Limb (tissue), 2 donors: ENCODE measurements at regions not wholly inside any gene's neighbourhood (a gene's known extent, or its start where the extent isn't known, plus 50 kb on each side); places are given as distances from the start of the nearest gene placed in this dataset.

Experiments
- DNase-seq, 2 donors: peaks; one replicate each; pipeline ENCODE4 v3.0.0-alpha.2; 2016; ENCODE audit errors: extremely low spot score in 2 of 2

GRCh38 chr20:7392542-7393206, 547.6 kb downstream of the HAO1 start:
- no peak for DNase-seq

DNA sequence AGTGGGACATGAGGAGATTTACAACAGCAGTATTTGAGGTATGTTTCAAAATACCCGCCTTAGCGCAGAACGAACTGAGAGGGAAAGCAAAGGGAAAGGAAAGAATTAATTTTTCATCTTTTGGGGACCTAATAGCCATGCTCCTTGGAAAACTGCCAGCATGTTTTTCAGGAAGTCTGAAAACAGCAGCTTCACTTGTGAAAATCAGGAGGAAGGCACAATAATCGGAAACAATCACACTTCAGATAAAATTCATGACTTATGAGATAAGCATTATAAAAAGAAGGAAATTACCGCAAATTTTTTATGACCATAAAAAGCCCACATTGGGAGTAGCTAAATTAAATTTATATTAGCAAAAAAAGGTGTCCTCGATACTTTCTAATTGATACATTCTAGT, 541.1 kb downstream of the HAO1 start:
- no peak for DNase-seq

- DNase-seq, result no peak
Observed at GRCh38 chr20:7399575-7399974, 540.7 kb downstream of the HAO1 start.

- DNase-seq, result no peak
Observed at GRCh38 chr20:7406671-7407070, 533.6 kb downstream of the HAO1 start.

GRCh38 chr20:7410150-7410549, 530.1 kb downstream of the HAO1 start:
- no peak for DNase-seq

GRCh38 chr20:7411075-7411474, 529.2 kb downstream of the HAO1 start:
- no peak for DNase-seq

GRCh38 chr20:7415427-7415826, 524.8 kb downstream of the HAO1 start:
- no peak for DNase-seq

- DNase-seq, result no peak
Observed at GRCh38 chr20:7416382-7416781, 523.9 kb downstream of the HAO1 start.

DNA sequence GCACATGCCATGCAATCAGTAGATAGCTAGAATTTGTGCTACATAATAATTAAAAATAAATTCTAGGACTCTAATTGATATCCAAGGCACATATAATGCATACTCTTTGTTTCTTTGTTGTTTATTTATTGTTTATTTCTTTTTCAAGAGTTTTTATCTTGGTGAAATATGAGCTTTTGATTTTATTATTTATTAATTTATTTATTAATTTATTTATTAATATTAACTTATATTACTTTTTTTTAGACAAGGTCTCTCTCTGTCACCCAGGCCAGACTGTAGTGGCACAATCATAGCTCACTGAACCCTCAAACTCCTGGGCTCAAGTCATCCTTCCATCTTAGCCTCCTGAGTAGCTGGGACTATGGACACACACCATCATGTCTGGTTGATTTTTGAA, 519.9 kb downstream of the HAO1 start:
- no peak for DNase-seq

- no peak for DNase-seq
Observed at GRCh38 chr20:7426890-7427496, 513.3 kb downstream of the HAO1 start.

DNA sequence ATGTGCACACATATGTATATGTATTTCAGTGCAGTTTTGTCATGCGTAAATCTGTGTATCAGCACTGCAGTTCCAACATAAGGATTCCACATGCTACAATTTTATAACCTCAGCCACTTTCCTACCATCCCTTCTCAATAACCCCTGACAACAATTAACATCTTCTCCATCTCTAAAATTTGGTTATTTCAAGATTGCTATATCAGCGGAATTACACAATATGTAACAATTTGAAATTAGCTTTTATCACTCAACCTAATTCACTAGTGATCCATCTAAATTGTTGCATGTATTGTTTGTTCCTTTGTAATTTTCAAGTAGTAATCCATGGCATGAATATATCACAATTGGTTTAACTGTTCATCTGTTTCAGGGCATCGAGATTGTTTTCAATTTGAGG, 511.3 kb downstream of the HAO1 start:
- DNase-seq, result no peak

DNA sequence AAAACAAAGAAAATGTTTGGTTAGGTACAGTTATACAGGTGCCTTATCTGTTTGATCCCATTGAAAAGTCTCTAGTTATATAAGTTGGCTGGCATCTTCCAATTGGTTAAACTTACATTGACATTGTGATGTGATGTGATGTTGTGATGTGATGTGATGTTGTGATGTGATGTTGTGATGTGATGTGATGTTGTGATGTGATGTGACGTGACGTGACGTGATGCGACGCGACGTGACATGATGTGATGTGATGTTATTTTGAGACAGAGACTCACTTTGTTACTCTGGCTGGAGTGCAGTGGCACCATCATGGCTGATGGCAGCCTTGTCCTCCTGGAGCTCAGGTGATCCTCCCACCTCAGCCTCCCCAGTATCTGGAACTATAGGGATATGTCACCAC, 507.6 kb downstream of the HAO1 start:
- no peak for DNase-seq

GRCh38 chr20:7437311-7437710, 502.9 kb downstream of the HAO1 start:
- DNase-seq, result no peak

DNA sequence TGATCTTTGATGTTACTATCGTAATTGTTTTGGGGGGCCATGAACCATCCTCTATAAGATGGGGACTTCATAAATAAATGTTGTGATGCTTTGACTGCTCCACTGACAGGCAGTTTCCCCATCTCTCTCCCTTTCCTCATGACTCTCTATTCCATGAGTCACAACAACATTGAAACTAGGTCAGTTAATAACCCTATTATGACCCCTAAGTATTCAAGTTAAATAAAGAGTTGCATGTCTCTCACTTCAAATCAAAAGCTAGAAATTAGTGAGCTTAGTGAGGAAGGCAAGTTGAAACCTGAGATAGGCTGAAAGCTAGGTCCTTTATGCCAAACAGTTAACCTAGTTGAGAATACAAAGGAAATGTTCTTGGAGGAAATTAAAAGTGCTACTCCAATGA, 491.0 kb downstream of the HAO1 start:
- no peak for DNase-seq

DNA sequence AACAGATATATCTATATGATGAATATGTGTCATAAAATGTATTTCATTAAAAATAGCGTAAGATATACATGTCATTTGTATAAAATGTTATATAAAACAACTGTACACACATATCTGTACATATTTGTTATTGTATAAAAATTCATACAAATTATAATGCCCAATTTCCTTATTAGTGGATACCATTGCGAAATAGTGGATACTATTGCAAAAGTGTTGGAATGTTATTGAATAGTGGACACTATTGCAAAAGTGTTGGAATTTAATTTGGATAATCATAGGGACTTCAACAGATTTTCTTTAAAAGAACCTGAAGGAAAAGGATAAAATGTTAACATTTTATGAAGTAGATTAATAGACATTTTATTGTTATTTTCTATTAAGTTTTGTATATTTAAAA, 487.4 kb downstream of the HAO1 start:
- no peak for DNase-seq

GRCh38 chr20:7454047-7454446, 486.2 kb downstream of the HAO1 start:
- DNase-seq, result no peak

- DNase-seq, result no peak
Observed at GRCh38 chr20:7458459-7458858, 481.8 kb downstream of the HAO1 start.

DNA sequence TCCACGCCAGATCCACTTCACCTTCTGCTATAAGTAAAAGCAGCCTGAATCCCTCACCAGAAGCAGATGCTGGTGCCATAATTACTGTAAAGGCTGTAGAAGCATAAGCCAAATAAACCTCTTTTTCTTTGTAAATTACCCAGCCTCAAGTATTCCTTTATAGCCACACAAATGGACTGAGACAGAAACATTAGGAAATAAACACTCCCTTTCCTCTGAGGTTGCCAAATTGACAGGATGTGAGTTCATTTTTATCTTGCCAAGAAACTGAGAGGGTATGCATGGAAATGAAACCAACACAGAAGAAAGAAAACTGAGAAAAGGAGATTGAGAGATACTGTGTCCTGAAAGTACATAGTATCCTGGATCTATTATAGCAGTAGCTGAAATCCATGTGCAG, 481.2 kb downstream of the HAO1 start:
- no peak for DNase-seq

GRCh38 chr20:7463290-7463689, 477.0 kb downstream of the HAO1 start:
- DNase-seq, result no peak

DNA sequence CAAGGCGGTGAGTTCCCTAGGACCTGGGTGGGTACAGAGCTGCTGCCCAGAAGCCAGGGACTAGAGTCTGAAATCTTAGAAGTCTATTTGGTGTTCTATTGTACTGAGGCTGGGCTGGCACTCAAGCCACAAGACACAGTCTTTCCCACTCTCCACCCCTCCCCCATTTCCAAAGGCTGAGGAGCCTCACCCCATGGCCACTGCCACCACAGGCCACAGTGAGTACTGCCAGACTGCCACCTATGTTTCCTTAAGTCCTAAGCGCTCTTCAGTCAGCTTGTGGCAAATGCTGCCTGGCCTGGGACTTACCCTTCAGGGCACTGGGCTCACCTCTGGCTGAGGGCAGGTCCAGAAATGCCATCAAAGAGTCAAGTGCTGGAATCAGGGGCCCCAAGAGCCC, 469.3 kb downstream of the HAO1 start:
- no peak for DNase-seq

GRCh38 chr20:7490288-7490687, 450.0 kb downstream of the HAO1 start:
- DNase-seq, result no peak

GRCh38 chr20:7492257-7492656, 448.0 kb downstream of the HAO1 start:
- no peak for DNase-seq

- DNase-seq, result no peak
Observed at GRCh38 chr20:7493311-7493710, 446.9 kb downstream of the HAO1 start.
